WTC11 (cell line): ENCODE measurements at regions not wholly inside any gene's neighbourhood (a gene's known extent, or its start where the extent isn't known, plus 50 kb on each side); places are given as distances from the start of the nearest gene placed in this dataset.

Source experiments
- ATAC-seq: fragments of 200-7000 bp; cut with Tn5 transposase; 2 replicates; pipeline ENCODE4 v1.10.0; 2021; ENCODE audit warnings: mild to moderate bottlenecking, moderate library complexity
- CTCF ChIA-PET: fragments of 300-600 bp; sonication (Branson Sonifier 250); formaldehyde crosslinking; loops from one replicate; lab custom pipeline; 2021; ENCODE audit warnings: antibody characterized with exemption; lab: Charles Lee
- POLR2A ChIA-PET: fragments of 350-600 bp; sonication (Branson Sonifier 250); formaldehyde crosslinking; loops from one replicate; lab custom pipeline; 2021; ENCODE audit warnings: antibody characterized with exemption; lab: Charles Lee
- DNase-seq: peaks from one replicate; pipeline ENCODE4 v3.0.0; 2021; ENCODE audit warnings: low spot score
- H3K27ac Mint-ChIP-seq: 2 replicates; pipeline ENCODE4 v1.8.0; 2021; ENCODE audit warnings: mixed read lengths
- H3K27me3 Mint-ChIP-seq: 2 replicates; pipeline ENCODE4 v1.8.0; 2021; ENCODE audit warnings: low read depth, mild to moderate bottlenecking, moderate library complexity, mixed read lengths
- H3K36me3 Mint-ChIP-seq: 2 replicates; pipeline ENCODE4 v1.8.0; 2021; ENCODE audit warnings: mixed read lengths
- H3K4me1 Mint-ChIP-seq: 2 replicates; pipeline ENCODE4 v1.8.0; 2022; ENCODE audit warnings: mixed read lengths
- H3K4me3 Mint-ChIP-seq: 2 replicates; pipeline ENCODE4 v1.8.0; 2021; ENCODE audit warnings: mild to moderate bottlenecking, moderate library complexity, mixed read lengths
- H3K9me3 Mint-ChIP-seq: 2 replicates; pipeline ENCODE4 v1.8.0; 2021; ENCODE audit warnings: mixed read lengths
- AFF4 ChIP-seq: sonication (generic); formaldehyde crosslinking; IDR thresholded peaks from 2 replicates; pipeline ENCODE4 v1.8.1; 2023; ENCODE audit warnings: mild to moderate bottlenecking, missing genetic modification reagents, borderline replicate concordance
- CREB1 ChIP-seq: sonication (generic); formaldehyde crosslinking; IDR thresholded peaks from 2 replicates; pipeline ENCODE4 v1.8.0; 2023; ENCODE audit warnings: mild to moderate bottlenecking, missing genetic modification reagents
- CREM ChIP-seq: sonication (generic); formaldehyde crosslinking; IDR thresholded peaks from 2 replicates; pipeline ENCODE4 v1.8.1; 2022; ENCODE audit warnings: mild to moderate bottlenecking, missing genetic modification reagents, moderate library complexity
- FOXJ3 ChIP-seq: sonication (generic); formaldehyde crosslinking; IDR thresholded peaks from 2 replicates; pipeline ENCODE4 v1.9.0; 2021; ENCODE audit warnings: missing genetic modification reagents, mild to moderate bottlenecking, borderline replicate concordance
- FOXP1 ChIP-seq: sonication (generic); formaldehyde crosslinking; IDR thresholded peaks from 2 replicates; pipeline ENCODE4 v1.8.0; 2022; ENCODE audit warnings: missing genetic modification reagents, mild to moderate bottlenecking, moderate library complexity, borderline replicate concordance
- GRHL2 ChIP-seq: fragments of 250-450 bp; sonication (Bioruptor Pico); IDR thresholded peaks from 2 replicates; pipeline ENCODE4 v1.8.0; 2022; ENCODE audit warnings: mild to moderate bottlenecking, moderate library complexity; ENCODE audit not compliant: insufficient replicate concordance, severe bottlenecking
- IRF2 ChIP-seq: sonication (generic); formaldehyde crosslinking; IDR thresholded peaks from 2 replicates; pipeline ENCODE4 v1.8.0; 2022; ENCODE audit warnings: low read depth, missing genetic modification reagents, borderline replicate concordance
- NFYB ChIP-seq: sonication (generic); formaldehyde crosslinking; conservative IDR thresholded peaks from 2 replicates; pipeline ENCODE4 v1.8.0; 2022; ENCODE audit warnings: low read depth, missing genetic modification reagents
- PREB ChIP-seq: sonication (generic); formaldehyde crosslinking; IDR thresholded peaks from 2 replicates; pipeline ENCODE4 v1.8.1; 2022; ENCODE audit warnings: mild to moderate bottlenecking, missing genetic modification reagents, moderate library complexity, borderline replicate concordance
- PRRX2 ChIP-seq: fragments of 250-450 bp; sonication (Bioruptor Pico); IDR thresholded peaks from 2 replicates; pipeline ENCODE4 v1.8.0; 2021; ENCODE audit warnings: mild to moderate bottlenecking
- RELA ChIP-seq: sonication (generic); formaldehyde crosslinking; IDR thresholded peaks from 2 replicates; pipeline ENCODE4 v1.8.1; 2022; ENCODE audit warnings: missing genetic modification reagents, mild to moderate bottlenecking, borderline replicate concordance
- RORB ChIP-seq: fragments of 250-450 bp; sonication (Bioruptor Pico); IDR thresholded peaks from 2 replicates; pipeline ENCODE4 v1.9.0; 2021; ENCODE audit warnings: mild to moderate bottlenecking
- SOX15 ChIP-seq: fragments of 250-450 bp; sonication (Bioruptor Pico); IDR thresholded peaks from 2 replicates; pipeline ENCODE4 v1.9.0; 2021; ENCODE audit warnings: mild to moderate bottlenecking
- TP53 ChIP-seq: sonication (generic); formaldehyde crosslinking; IDR thresholded peaks from 2 replicates; pipeline ENCODE4 v1.8.1; 2023; ENCODE audit warnings: mild to moderate bottlenecking, missing genetic modification reagents
- ZBTB21 ChIP-seq: sonication (generic); formaldehyde crosslinking; IDR thresholded peaks from 2 replicates; pipeline ENCODE4 v1.8.1; 2023; ENCODE audit warnings: mild to moderate bottlenecking, missing genetic modification reagents, borderline replicate concordance
- TF ChIP-seq, protein P1 (sequence below): fragments of 250-450 bp; sonication (Bioruptor Pico); IDR thresholded peaks from 2 replicates; pipeline ENCODE4 v1.9.0; 2021; ENCODE audit warnings: mild to moderate bottlenecking, borderline replicate concordance
- TF ChIP-seq, protein P2 (sequence below): sonication (generic); formaldehyde crosslinking; IDR thresholded peaks from 2 replicates; pipeline ENCODE4 v1.8.0; 2022; ENCODE audit warnings: mild to moderate bottlenecking, missing genetic modification reagents
- TF ChIP-seq, protein P3 (sequence below): sonication (generic); formaldehyde crosslinking; conservative IDR thresholded peaks from 2 replicates; pipeline ENCODE4 v1.8.1; 2022; ENCODE audit warnings: mild to moderate bottlenecking, missing genetic modification reagents
- TF ChIP-seq, protein P4 (sequence below): sonication (generic); formaldehyde crosslinking; IDR thresholded peaks from 2 replicates; pipeline ENCODE4 v1.8.1; 2023; ENCODE audit warnings: mild to moderate bottlenecking, missing genetic modification reagents, moderate library complexity
- TF ChIP-seq, protein P5 (sequence below): fragments of 250-450 bp; sonication (Bioruptor Pico); conservative IDR thresholded peaks from 2 replicates; pipeline ENCODE4 v1.9.0; 2021; ENCODE audit warnings: mild to moderate bottlenecking

- TF ChIP-seq FOXJ3 (no peak), RORB (no peak), RELA (CRISPR knock-in tag) (no peak), CREB1 (no peak), PRRX2 (CRISPR knock-in tag) (no peak)
- TF ChIP-seq, protein P1, sequence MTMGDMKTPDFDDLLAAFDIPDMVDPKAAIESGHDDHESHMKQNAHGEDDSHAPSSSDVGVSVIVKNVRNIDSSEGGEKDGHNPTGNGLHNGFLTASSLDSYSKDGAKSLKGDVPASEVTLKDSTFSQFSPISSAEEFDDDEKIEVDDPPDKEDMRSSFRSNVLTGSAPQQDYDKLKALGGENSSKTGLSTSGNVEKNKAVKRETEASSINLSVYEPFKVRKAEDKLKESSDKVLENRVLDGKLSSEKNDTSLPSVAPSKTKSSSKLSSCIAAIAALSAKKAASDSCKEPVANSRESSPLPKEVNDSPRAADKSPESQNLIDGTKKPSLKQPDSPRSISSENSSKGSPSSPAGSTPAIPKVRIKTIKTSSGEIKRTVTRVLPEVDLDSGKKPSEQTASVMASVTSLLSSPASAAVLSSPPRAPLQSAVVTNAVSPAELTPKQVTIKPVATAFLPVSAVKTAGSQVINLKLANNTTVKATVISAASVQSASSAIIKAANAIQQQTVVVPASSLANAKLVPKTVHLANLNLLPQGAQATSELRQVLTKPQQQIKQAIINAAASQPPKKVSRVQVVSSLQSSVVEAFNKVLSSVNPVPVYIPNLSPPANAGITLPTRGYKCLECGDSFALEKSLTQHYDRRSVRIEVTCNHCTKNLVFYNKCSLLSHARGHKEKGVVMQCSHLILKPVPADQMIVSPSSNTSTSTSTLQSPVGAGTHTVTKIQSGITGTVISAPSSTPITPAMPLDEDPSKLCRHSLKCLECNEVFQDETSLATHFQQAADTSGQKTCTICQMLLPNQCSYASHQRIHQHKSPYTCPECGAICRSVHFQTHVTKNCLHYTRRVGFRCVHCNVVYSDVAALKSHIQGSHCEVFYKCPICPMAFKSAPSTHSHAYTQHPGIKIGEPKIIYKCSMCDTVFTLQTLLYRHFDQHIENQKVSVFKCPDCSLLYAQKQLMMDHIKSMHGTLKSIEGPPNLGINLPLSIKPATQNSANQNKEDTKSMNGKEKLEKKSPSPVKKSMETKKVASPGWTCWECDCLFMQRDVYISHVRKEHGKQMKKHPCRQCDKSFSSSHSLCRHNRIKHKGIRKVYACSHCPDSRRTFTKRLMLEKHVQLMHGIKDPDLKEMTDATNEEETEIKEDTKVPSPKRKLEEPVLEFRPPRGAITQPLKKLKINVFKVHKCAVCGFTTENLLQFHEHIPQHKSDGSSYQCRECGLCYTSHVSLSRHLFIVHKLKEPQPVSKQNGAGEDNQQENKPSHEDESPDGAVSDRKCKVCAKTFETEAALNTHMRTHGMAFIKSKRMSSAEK (CRISPR knock-in tag): no peak
- TF ChIP-seq, protein P2, sequence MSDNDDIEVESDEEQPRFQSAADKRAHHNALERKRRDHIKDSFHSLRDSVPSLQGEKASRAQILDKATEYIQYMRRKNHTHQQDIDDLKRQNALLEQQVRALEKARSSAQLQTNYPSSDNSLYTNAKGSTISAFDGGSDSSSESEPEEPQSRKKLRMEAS (CRISPR knock-in tag): no peak
- TF ChIP-seq, all 79 proteins: peak for 0
Measured at GRCh38 chr5:126139086-126139485, 284.1 kb upstream of the GRAMD2B start (continued).

DNA sequence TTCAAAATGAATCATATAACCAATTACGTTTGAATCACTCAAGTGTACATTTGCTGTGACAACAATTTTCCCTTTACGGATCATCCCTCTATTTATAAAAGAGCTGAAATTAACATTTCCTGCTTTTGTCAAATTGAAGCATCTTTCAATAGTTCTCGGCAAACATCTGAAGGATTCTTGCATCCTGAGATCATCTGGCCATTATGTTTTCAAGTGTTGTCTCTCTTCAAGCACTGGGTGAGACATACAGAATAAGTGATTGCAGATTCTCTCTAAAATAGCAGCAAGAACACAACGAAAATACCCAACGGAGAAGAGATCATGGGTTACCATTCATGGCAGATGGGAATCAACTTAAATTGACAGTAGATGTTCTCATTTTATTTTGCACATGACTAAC, 283.4 kb upstream of the GRAMD2B start:
- ATAC-seq: no peak; the same call in 1 of the 2 replicates
- H3K4me1 Mint-ChIP-seq: peaks cover 42% of the 10 kb centered on the region
- ChIA-PET POLR2A (no interaction called here), CTCF (no interaction called here)
- no peaks in the 10 kb centered on the region for H3K36me3 Mint-ChIP-seq
- H3K9me3 Mint-ChIP-seq: peaks cover 6% of the 10 kb centered on the region
- no peak for DNase-seq
- H3K27me3 Mint-ChIP-seq: no peaks in the 10 kb centered on the region
- TF ChIP-seq SOX15 (CRISPR knock-in tag): no peak
- no peak for TF ChIP-seq ZBTB21
- TF ChIP-seq, protein P3, sequence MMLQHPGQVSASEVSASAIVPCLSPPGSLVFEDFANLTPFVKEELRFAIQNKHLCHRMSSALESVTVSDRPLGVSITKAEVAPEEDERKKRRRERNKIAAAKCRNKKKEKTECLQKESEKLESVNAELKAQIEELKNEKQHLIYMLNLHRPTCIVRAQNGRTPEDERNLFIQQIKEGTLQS (CRISPR knock-in tag): 0 out of 2 replicates have a peak, but pooled peaks have one; percentile 30
- H3K27ac Mint-ChIP-seq: peak overlapping the region; percentile 55
- H3K4me3 Mint-ChIP-seq: no peak overlapping the region

DNA sequence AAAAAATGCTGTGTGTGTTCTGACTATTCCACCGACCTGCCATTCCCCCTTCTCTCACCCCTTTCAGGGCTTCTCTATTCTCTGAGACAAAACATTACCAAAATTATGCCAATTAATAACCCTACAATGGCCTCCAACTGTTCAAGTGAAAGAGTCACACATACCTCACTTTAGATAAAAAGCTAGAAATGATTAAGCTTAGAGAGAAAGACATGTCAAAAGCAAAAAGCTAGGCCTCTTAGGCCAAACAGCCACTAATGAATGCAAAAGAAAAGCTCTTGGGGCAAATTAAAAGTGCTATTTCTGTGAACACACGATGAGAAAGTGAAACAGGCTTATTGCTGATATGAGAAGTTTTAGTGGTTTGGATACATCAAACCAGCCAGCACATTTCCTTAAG, 279.6 kb upstream of the GRAMD2B start:
- DNase-seq: no peak
- Mint-ChIP-seq H3K36me3 (no peaks in the 10 kb centered on the region), H3K4me3 (no peak overlapping the region), H3K27ac (no peak overlapping the region), H3K9me3 (no peaks in the 10 kb centered on the region), H3K27me3 (no peaks in the 10 kb centered on the region), H3K4me1 (peaks cover 28% of the 10 kb centered on the region)
- no peak for ATAC-seq
- ChIA-PET POLR2A (no interaction called here), CTCF (no interaction called here)
- TF ChIP-seq GRHL2 (CRISPR knock-in tag): no peak
- TF ChIP-seq PREB (CRISPR knock-in tag): no peak
- TF ChIP-seq TP53 (CRISPR knock-in tag): no peak
- no peak for TF ChIP-seq IRF2 (CRISPR knock-in tag)
- no peak for TF ChIP-seq AFF4 (CRISPR knock-in tag)
- TF ChIP-seq NFYB (CRISPR knock-in tag): no peak
- TF ChIP-seq FOXJ3: no peak
- TF ChIP-seq, protein P4, sequence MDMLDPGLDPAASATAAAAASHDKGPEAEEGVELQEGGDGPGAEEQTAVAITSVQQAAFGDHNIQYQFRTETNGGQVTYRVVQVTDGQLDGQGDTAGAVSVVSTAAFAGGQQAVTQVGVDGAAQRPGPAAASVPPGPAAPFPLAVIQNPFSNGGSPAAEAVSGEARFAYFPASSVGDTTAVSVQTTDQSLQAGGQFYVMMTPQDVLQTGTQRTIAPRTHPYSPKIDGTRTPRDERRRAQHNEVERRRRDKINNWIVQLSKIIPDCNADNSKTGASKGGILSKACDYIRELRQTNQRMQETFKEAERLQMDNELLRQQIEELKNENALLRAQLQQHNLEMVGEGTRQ (CRISPR knock-in tag): no peak
- TF ChIP-seq FOXP1: no peak
- TF ChIP-seq CREM: no peak
- TF ChIP-seq, protein P5, sequence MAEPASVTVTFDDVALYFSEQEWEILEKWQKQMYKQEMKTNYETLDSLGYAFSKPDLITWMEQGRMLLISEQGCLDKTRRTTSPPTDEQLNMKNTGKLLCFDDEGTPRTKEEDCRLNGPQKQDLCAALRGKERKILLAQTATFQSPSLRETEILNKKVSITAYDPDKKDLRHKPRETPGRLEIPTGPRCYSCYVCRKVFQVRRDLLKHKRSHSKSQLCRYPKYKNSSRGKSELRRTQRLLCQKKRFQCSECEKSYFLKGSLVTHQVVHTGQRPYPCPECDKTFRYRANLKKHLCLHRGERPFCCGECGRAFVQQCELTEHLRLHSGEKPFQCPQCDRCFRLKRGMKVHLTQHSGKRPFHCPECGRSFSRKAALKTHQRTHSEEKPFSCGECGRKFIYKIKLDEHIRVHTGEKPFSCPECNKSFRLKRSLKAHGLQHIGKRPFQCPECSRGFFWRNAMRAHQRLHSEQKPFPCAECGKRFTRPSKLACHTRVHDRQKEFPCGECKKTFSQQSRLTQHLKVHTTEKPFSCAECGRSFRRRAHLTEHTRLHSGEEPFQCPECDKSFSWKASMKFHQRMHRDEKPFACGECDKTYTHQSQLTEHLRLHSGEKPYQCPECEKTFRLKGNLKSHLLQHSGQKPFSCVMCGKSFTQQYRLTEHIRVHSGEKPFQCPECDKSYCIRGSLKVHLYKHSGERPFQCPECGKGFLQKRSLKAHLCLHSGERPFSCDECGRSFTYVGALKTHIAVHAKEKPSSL (CRISPR knock-in tag): no peak
